GM12878 (cell line): ENCODE measurements at regions not wholly inside any gene's neighbourhood (a gene's known extent, or its start where the extent isn't known, plus 50 kb on each side); places are given as distances from the start of the nearest gene placed in this dataset.

Experiments
- HDAC2 ChIP-seq: fragments of 200-600 bp; sonication (generic); IDR thresholded peaks from 2 replicates; pipeline ENCODE4 v1.6.1; 2017
- USF2 ChIP-seq: IDR thresholded peaks from 2 replicates; pipeline ENCODE4 v1.6.1; 2011; ENCODE audit warnings: low read depth, low read length, improper control_type of control experiment, borderline replicate concordance
- ZNF274 ChIP-seq: IDR thresholded peaks from one replicate; pipeline ENCODE4 v1.8.0; 2011; ENCODE audit not compliant: insufficient read length, insufficient read depth

- TF ChIP-seq HDAC2 (no peak), USF2 (no peak), ZNF274 (no peak)
Measured at GRCh38 chr2:238567067-238567855, 140.5 kb downstream of the ASB1 start.
